ENCODE measurements at regions not wholly inside any gene's neighbourhood (a gene's known extent, or its start where the extent isn't known, plus 50 kb on each side); places are given as distances from the start of the nearest gene placed in this dataset.
A peak's percentile ranks its signal among the peaks of the same experiment; 100 is the strongest.

DNA sequence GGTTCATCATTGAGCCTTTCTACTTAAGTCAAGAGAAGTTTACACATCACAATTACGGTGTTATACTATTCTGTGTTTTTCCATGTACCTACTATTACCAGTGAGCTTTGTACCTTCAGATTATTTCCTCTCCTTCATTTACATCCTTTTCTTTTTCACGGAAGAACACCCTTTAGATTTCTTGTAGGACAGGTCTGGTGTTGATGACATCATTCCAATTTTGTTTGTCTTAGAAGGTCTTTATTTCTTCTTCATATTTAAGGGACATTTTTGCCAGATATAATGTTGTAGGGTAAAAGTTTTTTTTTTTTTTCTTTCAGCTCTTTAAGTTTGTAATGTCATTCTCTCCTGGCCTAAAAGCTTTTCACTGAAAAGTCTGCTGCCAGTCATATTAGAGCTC lies 637.1 kb upstream of the RIOK2 start:
- no peak for DNase-seq (ENCODE audit: extremely low read depth, low read depth)
- TF ChIP-seq, protein P1, sequence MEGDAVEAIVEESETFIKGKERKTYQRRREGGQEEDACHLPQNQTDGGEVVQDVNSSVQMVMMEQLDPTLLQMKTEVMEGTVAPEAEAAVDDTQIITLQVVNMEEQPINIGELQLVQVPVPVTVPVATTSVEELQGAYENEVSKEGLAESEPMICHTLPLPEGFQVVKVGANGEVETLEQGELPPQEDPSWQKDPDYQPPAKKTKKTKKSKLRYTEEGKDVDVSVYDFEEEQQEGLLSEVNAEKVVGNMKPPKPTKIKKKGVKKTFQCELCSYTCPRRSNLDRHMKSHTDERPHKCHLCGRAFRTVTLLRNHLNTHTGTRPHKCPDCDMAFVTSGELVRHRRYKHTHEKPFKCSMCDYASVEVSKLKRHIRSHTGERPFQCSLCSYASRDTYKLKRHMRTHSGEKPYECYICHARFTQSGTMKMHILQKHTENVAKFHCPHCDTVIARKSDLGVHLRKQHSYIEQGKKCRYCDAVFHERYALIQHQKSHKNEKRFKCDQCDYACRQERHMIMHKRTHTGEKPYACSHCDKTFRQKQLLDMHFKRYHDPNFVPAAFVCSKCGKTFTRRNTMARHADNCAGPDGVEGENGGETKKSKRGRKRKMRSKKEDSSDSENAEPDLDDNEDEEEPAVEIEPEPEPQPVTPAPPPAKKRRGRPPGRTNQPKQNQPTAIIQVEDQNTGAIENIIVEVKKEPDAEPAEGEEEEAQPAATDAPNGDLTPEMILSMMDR (IDR thresholded peaks at IDR 0.05; ENCODE audit: low read depth, low read length), result no peak

DNA sequence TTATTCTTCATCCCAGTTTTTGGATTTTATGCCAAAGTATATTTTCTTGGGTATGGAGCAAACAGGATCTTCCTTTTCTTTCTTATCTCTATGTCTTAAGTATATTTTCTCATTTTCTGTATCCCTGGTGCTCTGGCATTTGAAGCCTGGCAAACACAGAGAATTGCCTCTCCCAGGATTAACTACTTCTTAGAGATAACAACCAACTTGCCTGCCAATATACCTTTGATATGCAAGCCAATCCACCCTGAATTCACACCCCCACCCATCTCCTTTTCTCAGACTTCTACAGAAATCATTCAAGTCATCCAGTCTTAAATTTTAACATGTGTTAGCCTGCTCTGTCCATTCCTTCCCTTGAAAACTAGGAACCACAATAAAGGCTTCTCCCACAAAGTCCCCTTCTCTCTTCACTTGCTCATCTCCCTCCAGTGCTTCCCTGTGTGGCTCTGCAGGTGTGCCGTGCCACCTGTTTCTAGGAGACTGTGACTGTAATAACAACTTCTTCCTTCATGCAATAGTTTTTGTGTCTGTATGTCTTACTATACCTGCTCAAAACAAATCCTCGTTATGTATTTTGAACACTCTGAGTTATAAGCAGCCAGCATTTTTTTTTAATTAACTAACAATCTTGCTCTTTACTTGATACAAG lies 649.7 kb upstream of the RIOK2 start:
- DNase-seq (ENCODE audit: extremely low read depth, low read depth), result no peak
- TF ChIP-seq, protein P1 (IDR thresholded peaks at IDR 0.05; ENCODE audit: low read depth, low read length), result no peak

DNA sequence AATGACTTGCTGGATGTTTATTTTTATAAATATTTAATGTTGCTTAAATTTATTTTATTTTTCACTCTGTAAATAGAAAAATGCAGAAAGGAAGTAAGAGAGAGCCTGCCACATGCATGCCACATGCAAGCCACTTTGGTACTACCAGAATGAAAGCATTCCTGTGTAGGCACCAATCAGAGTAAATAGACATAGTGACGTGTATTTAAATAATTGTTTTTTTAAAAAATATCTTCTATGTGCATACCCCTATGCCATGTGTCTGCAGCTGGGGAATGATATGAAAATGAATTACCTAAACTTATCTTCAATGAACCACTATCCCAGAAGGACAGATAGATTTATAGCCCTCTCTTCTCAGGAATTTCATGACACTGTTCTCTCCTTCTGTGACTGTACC lies 651.5 kb upstream of the RIOK2 start:
- TF ChIP-seq, protein P1 (IDR thresholded peaks at IDR 0.05; ENCODE audit: low read depth, low read length), result no peak
- DNase-seq (ENCODE audit: extremely low read depth, low read depth), result no peak

DNA sequence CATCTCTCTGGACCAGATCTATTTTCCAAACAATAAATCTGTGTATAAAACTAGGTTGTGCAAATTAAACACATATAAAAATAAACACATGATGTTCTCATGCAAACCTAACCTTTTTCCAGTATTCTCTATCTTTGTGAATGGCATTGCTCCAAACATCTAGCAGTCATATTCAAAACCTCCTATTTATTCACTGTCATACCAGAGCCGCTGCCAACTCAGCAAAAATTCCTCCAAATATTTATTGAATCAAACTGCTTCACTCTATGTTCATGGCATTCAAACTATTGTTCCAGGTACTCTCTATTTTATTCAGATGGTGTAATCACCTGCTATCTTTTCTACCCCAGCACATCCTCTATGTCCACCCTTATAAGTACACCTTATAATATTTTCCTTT lies 652.1 kb upstream of the RIOK2 start:
- TF ChIP-seq, protein P1 (IDR thresholded peaks at IDR 0.05; ENCODE audit: low read depth, low read length), result no peak

DNA sequence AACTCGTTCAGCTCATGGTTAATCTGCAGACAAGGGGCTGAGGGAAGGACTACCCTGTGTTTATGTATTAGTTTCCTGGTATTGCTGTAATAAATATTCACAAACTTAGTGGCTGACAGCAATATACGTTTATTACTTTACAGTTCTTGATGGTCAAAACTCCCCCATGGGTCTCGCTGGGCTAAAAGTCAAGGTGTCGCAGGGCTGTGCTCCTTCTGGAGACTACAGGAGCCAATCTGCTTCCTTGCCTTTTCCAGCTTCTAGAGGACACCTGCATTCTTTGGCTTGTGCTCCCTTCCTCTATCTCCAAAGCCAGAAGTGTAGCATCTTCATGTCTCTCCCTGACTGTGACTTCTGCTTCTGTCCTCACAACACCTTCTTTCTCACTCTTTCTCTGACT lies 653.8 kb upstream of the RIOK2 start:
- DNase-seq (ENCODE audit: extremely low read depth, low read depth), result no peak
- TF ChIP-seq, protein P1 (IDR thresholded peaks at IDR 0.05; ENCODE audit: low read depth, low read length), result no peak

More for the DNA sequence above, 652.1 kb upstream of the RIOK2 start:
- DNase-seq (ENCODE audit: extremely low read depth, low read depth), result no peak

DNA sequence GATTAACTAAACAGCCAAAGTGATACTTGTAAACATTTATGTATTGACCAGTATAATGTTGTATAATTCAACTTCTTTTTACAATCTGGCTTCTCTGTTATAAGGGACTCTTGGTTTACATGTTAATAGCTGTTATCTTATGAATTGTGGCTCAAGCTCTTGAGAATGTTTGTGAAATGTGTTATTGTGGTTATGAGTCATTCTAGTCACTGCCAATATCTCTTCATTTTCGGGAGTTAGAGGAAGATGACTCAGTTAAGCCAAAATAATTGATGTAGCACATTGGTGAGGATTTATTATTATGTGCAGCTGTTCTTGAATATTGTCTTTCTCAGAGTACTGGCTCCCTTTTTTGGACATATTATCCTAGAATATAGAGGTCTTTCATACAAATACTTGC lies 655.2 kb upstream of the RIOK2 start:
- TF ChIP-seq, protein P1 (IDR thresholded peaks at IDR 0.05; ENCODE audit: low read depth, low read length), result no peak
- DNase-seq (ENCODE audit: extremely low read depth, low read depth), result peak; percentile 76

DNA sequence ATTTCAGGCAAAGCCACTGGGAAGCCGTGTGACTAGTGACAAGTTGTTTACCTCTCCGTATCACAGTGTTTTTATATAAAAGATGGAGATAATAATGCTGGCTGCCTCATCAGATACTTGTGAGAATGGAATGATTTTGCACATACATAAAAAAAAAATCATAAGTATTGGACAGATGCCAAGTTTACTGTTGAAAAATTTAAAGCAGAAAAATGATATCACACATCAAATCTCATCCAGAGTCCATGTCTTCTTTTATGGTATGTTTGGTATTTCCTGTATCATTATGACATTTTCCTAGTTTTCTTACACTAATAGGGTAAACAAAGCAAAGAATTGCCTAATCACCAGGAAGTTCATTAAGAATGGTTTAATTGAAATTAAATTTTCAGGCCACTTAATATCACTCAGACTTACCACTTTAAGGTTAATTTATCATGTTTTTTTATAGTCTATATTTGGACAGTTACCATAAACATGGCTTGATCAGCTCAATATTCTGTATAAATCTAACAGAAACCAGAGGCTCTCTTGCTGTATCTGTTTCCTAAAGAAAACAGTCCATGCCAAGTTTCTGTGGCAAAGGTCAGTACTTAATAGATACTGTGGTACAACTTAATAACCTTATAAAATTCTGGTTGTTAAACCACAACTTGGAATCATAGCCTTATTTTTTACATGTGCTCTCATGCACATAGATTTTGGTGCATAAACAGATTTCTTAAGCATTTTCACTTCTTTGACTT lies 656.5 kb upstream of the RIOK2 start:
- TF ChIP-seq, protein P1 (IDR thresholded peaks at IDR 0.05; ENCODE audit: low read depth, low read length), result no peak
- no peak for DNase-seq (ENCODE audit: extremely low read depth, low read depth)

Measured in AG09319 (cell line).